Subcutaneous abdominal adipose tissue (tissue), 5 donors: ENCODE measurements at regions not wholly inside any gene's neighbourhood (a gene's known extent, or its start where the extent isn't known, plus 50 kb on each side); places are given as distances from the start of the nearest gene placed in this dataset.
A peak's percentile ranks its signal among the peaks of the same experiment; 100 is the strongest.

Experiments
- H3K27ac ChIP-seq: one replicate; pipeline ENCODE4 v1.7.0; 2013; ENCODE audit warnings: low read depth, mild to moderate bottlenecking, inconsistent platforms, low read length, moderate library complexity
- H3K27me3 ChIP-seq, 5 donors: one replicate each; pipeline ENCODE4 v1.7.0; 2013; ENCODE audit warnings: low read length in 5 of 5, inconsistent platforms in 1 of 5; ENCODE audit not compliant: control insufficient read depth in 5 of 5, insufficient read depth in 4 of 5
- H3K36me3 ChIP-seq, 5 donors: one replicate each; pipeline ENCODE4 v1.7.0; 2013; ENCODE audit warnings: low read length in 5 of 5; ENCODE audit not compliant: control insufficient read depth in 5 of 5, insufficient read depth in 5 of 5
- H3K4me1 ChIP-seq, 5 donors: one replicate each; pipeline ENCODE4 v1.7.0; 2013; ENCODE audit warnings: low read length in 5 of 5, mild to moderate bottlenecking in 3 of 5, moderate library complexity in 1 of 5; ENCODE audit not compliant: control insufficient read depth in 5 of 5, insufficient read depth in 5 of 5
- H3K4me3 ChIP-seq, 5 donors: one replicate each; pipeline ENCODE4 v1.7.0; 2013; ENCODE audit warnings: low read length in 5 of 5, low read depth in 1 of 5
- H3K9ac ChIP-seq, 5 donors: one replicate each; pipeline ENCODE4 v1.7.0; 2013; ENCODE audit warnings: low read length in 5 of 5, mild to moderate bottlenecking in 4 of 5, moderate library complexity in 3 of 5
- H3K9me3 ChIP-seq, 5 donors: one replicate each; pipeline ENCODE4 v1.7.0; 2013; ENCODE audit warnings: low read length in 5 of 5; ENCODE audit not compliant: control insufficient read depth in 5 of 5
- donor health status: healthy.
- donor health status: healthy.
- donor health status: healthy.
- donor health status: healthy.
- donor health status: healthy.

- Histone ChIP-seq H3K36me3 (no peaks in the 10 kb centered on the region), H3K9ac (no peak overlapping the region), H3K4me1 (peaks cover 2 to 20% (median 16%) of the 10 kb centered on the region in 5 donors), H3K27ac (no peak overlapping the region), H3K9me3 (no peaks in the 10 kb centered on the region), H3K4me3 (no peak overlapping the region), H3K27me3 (no peaks in the 10 kb centered on the region)
Measured at GRCh38 chr2:42108852-42109251, 60.3 kb upstream of the EML4 start.

GRCh38 chr2:42109959-42110640 lies 59.1 kb upstream of the EML4 start:
- H3K9ac ChIP-seq, result peak overlapping the region in 2 of 5 donors; percentile 44 to 50
- peak overlapping the region in 1 of 5 donors; percentile 26 for H3K4me3 ChIP-seq
- H3K4me1 ChIP-seq, result peaks cover 2 to 17% (median 16%) of the 10 kb centered on the region in 5 donors
- no peaks in the 10 kb centered on the region for H3K9me3 ChIP-seq
- no peaks in the 10 kb centered on the region for H3K36me3 ChIP-seq
- peak overlapping the region; percentile 60 for H3K27ac ChIP-seq
- no peaks in the 10 kb centered on the region for H3K27me3 ChIP-seq

GRCh38 chr2:42110641-42111322 lies 58.4 kb upstream of the EML4 start:
- no peaks in the 10 kb centered on the region for H3K36me3 ChIP-seq
- H3K9me3 ChIP-seq, result no peaks in the 10 kb centered on the region
- peak overlapping the region; percentile 60 for H3K27ac ChIP-seq
- no peaks in the 10 kb centered on the region for H3K27me3 ChIP-seq
- peak overlapping the region in 1 of 5 donors; percentile 26 for H3K4me3 ChIP-seq
- H3K4me1 ChIP-seq, result peaks cover 2 to 16% (median 15%) of the 10 kb centered on the region in 5 donors
- H3K9ac ChIP-seq, result peak overlapping the region in 2 of 5 donors; percentile 44 to 50

GRCh38 chr2:42112418-42112817 lies 56.7 kb upstream of the EML4 start:
- no peaks in the 10 kb centered on the region for H3K9me3 ChIP-seq
- no peak overlapping the region for H3K27ac ChIP-seq
- H3K36me3 ChIP-seq, result no peaks in the 10 kb centered on the region
- H3K9ac ChIP-seq, result no peak overlapping the region
- no peak overlapping the region for H3K4me3 ChIP-seq
- H3K27me3 ChIP-seq, result no peaks in the 10 kb centered on the region
- H3K4me1 ChIP-seq, result peaks cover 5 to 29% (median 28%) of the 10 kb centered on the region in 5 donors

- Histone ChIP-seq H3K9me3 (no peaks in the 10 kb centered on the region), H3K36me3 (no peaks in the 10 kb centered on the region), H3K4me1 (peaks cover 5 to 38% (median 33%) of the 10 kb centered on the region in 5 donors), H3K27ac (no peak overlapping the region), H3K9ac (no peak overlapping the region), H3K4me3 (no peak overlapping the region), H3K27me3 (no peaks in the 10 kb centered on the region)
Measured at GRCh38 chr2:42113452-42113851, 55.7 kb upstream of the EML4 start.

- Histone ChIP-seq H3K4me3 (no peak overlapping the region), H3K36me3 (no peaks in the 10 kb centered on the region), H3K4me1 (peaks cover 4 to 44% (median 35%) of the 10 kb centered on the region in 5 donors), H3K27ac (no peak overlapping the region), H3K27me3 (no peaks in the 10 kb centered on the region), H3K9me3 (no peaks in the 10 kb centered on the region), H3K9ac (no peak overlapping the region)
Measured at GRCh38 chr2:42114091-42114490, 55.1 kb upstream of the EML4 start.

- no peak overlapping the region for H3K27ac ChIP-seq
- no peaks in the 10 kb centered on the region for H3K36me3 ChIP-seq
- H3K4me3 ChIP-seq, result no peak overlapping the region
Measured at GRCh38 chr2:42115588-42115987, 53.6 kb upstream of the EML4 start.

GRCh38 chr2:42116195-42117181 lies 52.7 kb upstream of the EML4 start:
- Histone ChIP-seq H3K27ac (peak overlapping the region; percentile 45), H3K9ac (peak overlapping the region in 2 of 5 donors; percentile 13 to 30)

More at GRCh38 chr2:42115588-42115987, 53.6 kb upstream of the EML4 start:
- Histone ChIP-seq H3K9ac (no peak overlapping the region), H3K27me3 (no peaks in the 10 kb centered on the region), H3K4me1 (peaks cover 4 to 35% (median 30%) of the 10 kb centered on the region in 5 donors), H3K9me3 (no peaks in the 10 kb centered on the region)

GRCh38 chr2:42117182-42117579 lies 52.0 kb upstream of the EML4 start:
- Histone ChIP-seq H3K9ac (peak overlapping the region in 2 of 5 donors; percentile 13 to 30), H3K4me1 (peaks cover 4 to 28% (median 28%) of the 10 kb centered on the region in 5 donors), H3K27me3 (no peaks in the 10 kb centered on the region), H3K36me3 (no peaks in the 10 kb centered on the region), H3K4me3 (no peak overlapping the region), H3K9me3 (no peaks in the 10 kb centered on the region), H3K27ac (peak overlapping the region; percentile 45)

More at GRCh38 chr2:42116195-42117181, 52.7 kb upstream of the EML4 start:
- Histone ChIP-seq H3K36me3 (no peaks in the 10 kb centered on the region), H3K4me1 (peaks cover 4 to 28% (median 28%) of the 10 kb centered on the region in 5 donors), H3K27me3 (no peaks in the 10 kb centered on the region), H3K4me3 (no peak overlapping the region), H3K9me3 (no peaks in the 10 kb centered on the region)
